Right atrium auricular region (tissue), 2 donors: ENCODE measurements at regions not wholly inside any gene's neighbourhood (a gene's known extent, or its start where the extent isn't known, plus 50 kb on each side); places are given as distances from the start of the nearest gene placed in this dataset.

Experiments used
- DNase-seq: peaks from one replicate; pipeline ENCODE4 v3.0.0-alpha.2; 2019; ENCODE audit warnings: low spot score
- H3K27ac ChIP-seq, 2 donors: fragments of 200-600 bp; sonication (generic); 1 replicate in 1 of 2; 2 replicates in 1 of 2; pipeline ENCODE4 v1.5.1; 2016 to 2019
- H3K27me3 ChIP-seq, 2 donors: fragments of 200-600 bp; sonication (generic); one replicate each; pipeline versions ENCODE4 v1.5.1 to v1.6.0; 2017 to 2019
- H3K36me3 ChIP-seq: fragments of 200-600 bp; sonication (generic); one replicate; pipeline ENCODE4 v1.5.1; 2016
- H3K4me1 ChIP-seq, 2 donors: fragments of 200-600 bp; sonication (generic); one replicate each; pipeline versions ENCODE4 v1.5.1 to v1.6.0; 2017 to 2019
- H3K4me3 ChIP-seq, 2 donors: fragments of 200-600 bp; sonication (generic); 1 replicate in 1 of 2; 2 replicates in 1 of 2; pipeline ENCODE4 v1.5.1; 2017 to 2019; ENCODE audit warnings: mild to moderate bottlenecking in 1 of 2, moderate library complexity in 1 of 2
- H3K9me3 ChIP-seq, 2 donors: fragments of 200-600 bp; sonication (generic); one replicate each; pipeline ENCODE4 v1.5.1; 2019
- TF ChIP-seq, protein P1 (sequence below), 2 donors: fragments of 200-600 bp; sonication (generic); IDR thresholded peaks; one replicate each; pipeline ENCODE4 v1.5.1; 2019; ENCODE audit warnings: antibody characterized with exemption in 2 of 2

DNA sequence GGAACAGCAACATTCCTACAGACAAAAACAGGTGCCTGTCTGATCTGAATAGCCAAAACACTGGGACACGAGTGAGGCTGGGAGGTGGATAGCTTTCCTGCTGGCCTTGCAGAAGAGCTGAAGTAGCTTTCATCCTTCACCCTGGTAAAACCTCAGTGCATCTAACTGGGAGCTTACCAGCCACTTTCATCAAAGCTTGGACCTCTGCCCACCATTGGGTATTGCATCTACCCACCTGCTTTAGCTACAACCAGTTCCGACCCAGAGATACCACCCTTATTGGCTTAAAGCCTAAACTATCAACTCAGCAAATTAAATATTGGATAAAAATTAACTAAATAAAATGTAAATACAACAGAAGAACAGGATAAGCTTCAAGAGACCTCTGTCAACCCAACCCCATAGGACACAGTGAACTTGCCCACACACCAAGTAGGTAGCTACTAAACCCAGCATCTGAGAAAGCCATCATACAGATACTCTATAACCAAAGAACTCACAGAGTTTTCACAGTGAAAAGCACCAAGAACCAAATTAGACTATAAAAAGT, 866.3 kb downstream of the FSCB start:
- DNase-seq, result no peak
- no peaks in the 10 kb centered on the region for H3K36me3 ChIP-seq
- H3K4me3 ChIP-seq, result no peak overlapping the region
- no peaks in the 10 kb centered on the region for H3K27me3 ChIP-seq
- no peak overlapping the region for H3K27ac ChIP-seq
- H3K9me3 ChIP-seq, result no peaks in the 10 kb centered on the region
- H3K4me1 ChIP-seq, result no peaks in the 10 kb centered on the region
- TF ChIP-seq, protein P1, sequence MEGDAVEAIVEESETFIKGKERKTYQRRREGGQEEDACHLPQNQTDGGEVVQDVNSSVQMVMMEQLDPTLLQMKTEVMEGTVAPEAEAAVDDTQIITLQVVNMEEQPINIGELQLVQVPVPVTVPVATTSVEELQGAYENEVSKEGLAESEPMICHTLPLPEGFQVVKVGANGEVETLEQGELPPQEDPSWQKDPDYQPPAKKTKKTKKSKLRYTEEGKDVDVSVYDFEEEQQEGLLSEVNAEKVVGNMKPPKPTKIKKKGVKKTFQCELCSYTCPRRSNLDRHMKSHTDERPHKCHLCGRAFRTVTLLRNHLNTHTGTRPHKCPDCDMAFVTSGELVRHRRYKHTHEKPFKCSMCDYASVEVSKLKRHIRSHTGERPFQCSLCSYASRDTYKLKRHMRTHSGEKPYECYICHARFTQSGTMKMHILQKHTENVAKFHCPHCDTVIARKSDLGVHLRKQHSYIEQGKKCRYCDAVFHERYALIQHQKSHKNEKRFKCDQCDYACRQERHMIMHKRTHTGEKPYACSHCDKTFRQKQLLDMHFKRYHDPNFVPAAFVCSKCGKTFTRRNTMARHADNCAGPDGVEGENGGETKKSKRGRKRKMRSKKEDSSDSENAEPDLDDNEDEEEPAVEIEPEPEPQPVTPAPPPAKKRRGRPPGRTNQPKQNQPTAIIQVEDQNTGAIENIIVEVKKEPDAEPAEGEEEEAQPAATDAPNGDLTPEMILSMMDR (IDR thresholded peaks at IDR 0.05), result no peak

DNA sequence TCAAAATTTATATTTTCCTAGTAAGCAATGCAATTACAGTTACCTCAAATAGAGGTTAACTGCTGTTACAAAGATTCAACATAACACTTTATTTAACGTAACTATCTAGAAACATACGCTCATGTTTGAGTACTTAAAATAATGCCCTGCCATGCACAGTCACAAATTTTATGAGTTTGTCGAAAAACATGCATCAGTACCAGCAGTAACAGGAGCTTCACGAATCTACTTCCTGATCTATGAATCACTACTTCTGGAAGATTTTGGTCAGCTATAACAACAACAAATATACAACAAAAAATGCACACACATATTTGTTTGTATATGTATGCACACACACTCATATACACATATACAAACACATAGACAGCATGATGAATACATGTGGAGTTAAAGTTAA, 881.8 kb downstream of the FSCB start:
- TF ChIP-seq, protein P1 (IDR thresholded peaks at IDR 0.05), result no peak
- H3K27me3 ChIP-seq, result no peaks in the 10 kb centered on the region
- H3K4me1 ChIP-seq, result no peaks in the 10 kb centered on the region
- DNase-seq, result no peak
- no peaks in the 10 kb centered on the region for H3K9me3 ChIP-seq
- no peak overlapping the region for H3K27ac ChIP-seq
- H3K36me3 ChIP-seq, result no peaks in the 10 kb centered on the region
- no peak overlapping the region for H3K4me3 ChIP-seq

DNA sequence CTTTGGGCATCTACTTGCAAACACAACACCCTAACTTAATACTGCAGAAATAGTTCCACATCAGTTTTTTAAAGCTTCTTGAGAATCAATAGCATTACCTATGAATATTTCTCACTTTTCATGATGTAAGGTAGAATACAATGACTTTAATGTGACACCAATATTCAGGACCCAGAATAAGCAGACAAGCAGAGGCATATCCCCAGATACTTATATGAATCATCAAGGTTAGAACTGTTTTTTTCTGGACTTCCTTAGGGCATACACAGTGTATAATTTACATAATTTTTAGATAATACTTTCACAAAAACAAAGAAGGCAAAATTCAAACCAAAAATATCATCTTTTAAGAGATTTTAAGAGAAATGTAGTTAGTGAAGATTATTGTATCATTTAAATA, 885.8 kb downstream of the FSCB start:
- no peak overlapping the region for H3K4me3 ChIP-seq
- DNase-seq, result no peak
- no peaks in the 10 kb centered on the region for H3K36me3 ChIP-seq
- H3K9me3 ChIP-seq, result no peaks in the 10 kb centered on the region
- no peaks in the 10 kb centered on the region for H3K4me1 ChIP-seq
- no peak overlapping the region for H3K27ac ChIP-seq
- TF ChIP-seq, protein P1 (IDR thresholded peaks at IDR 0.05), result no peak
- no peaks in the 10 kb centered on the region for H3K27me3 ChIP-seq

DNA sequence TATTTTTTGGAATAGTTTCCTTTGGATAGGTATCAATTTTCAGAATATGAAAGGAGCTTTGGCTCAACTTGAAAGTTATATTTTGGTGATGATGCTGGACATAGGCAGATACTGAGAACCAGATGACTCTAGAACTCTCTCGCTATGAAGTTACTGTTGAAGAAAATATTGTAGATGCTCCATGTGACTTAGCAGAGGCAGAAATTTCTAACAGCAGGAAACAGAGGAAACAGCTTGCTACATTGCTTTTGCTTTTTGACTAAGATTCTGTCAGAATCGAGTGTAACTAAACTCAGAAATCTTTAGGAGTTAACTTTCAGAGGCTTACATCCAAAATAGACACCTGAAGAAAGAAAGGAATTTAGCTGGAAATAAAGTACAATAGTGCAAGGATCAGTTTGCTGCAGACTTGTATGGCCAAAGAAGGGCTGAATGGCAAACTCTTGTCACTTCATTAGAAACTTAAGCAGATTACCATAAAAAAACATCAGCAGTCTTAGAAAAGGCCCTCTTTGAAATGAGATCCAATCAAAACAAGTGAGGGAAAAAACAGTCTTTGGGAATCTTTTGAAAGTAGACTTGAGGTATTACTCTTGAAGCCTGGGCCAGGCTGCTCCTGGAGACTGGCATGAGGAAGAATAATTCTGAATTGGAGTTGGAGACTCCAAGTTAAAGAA, 911.8 kb downstream of the FSCB start:
- no peak overlapping the region for H3K27ac ChIP-seq
- H3K27me3 ChIP-seq, result no peaks in the 10 kb centered on the region
- H3K4me1 ChIP-seq, result no peaks in the 10 kb centered on the region
- H3K36me3 ChIP-seq, result no peaks in the 10 kb centered on the region
- no peaks in the 10 kb centered on the region for H3K9me3 ChIP-seq
- TF ChIP-seq, protein P1 (IDR thresholded peaks at IDR 0.05), result no peak
- H3K4me3 ChIP-seq, result no peak overlapping the region
- DNase-seq, result no peak

DNA sequence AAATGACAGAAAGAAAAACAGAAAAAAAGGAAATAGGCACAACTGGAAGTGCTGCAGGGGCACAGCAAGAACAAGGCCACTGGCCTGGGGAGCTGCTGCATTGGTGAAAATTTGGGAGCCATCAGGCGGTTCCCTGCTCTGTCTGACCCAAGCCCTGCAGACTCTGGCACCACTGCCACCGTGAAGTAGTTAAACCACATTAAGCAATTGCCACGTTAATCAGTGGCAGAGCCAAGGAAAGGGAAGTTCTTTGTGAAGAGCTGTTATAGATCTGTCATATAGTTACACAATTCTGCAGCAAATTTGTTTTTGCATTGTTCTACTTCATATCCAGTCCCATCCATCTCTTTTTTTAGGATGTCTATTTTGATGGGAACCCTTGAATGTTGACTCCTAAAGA, 915.3 kb downstream of the FSCB start:
- H3K27me3 ChIP-seq, result no peaks in the 10 kb centered on the region
- H3K4me1 ChIP-seq, result no peaks in the 10 kb centered on the region
- H3K36me3 ChIP-seq, result no peaks in the 10 kb centered on the region
- H3K4me3 ChIP-seq, result no peak overlapping the region
- no peaks in the 10 kb centered on the region for H3K9me3 ChIP-seq
- DNase-seq, result no peak
- TF ChIP-seq, protein P1 (IDR thresholded peaks at IDR 0.05), result no peak
- H3K27ac ChIP-seq, result no peak overlapping the region

DNA sequence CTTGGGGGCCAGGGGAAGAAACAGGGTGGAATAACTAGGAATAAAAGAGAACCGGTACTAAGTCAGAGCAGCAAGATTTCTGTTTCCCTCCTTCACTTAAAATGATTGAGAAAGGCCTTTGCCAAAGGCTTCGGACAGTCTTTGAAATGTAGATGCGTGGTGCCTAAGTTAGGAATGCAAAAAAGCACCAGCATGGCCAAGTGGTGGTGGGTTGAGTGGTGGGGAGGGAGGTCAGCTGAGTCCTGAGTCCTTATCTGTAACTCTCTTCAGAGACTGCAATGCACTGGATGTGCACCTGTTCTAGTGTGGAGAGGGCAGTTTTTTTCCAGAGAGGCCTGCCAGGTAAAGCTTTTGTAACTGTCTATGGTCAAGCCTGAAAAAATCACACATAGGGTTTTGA, 919.9 kb downstream of the FSCB start:
- Histone ChIP-seq H3K4me1 (no peaks in the 10 kb centered on the region), H3K27ac (no peak overlapping the region), H3K36me3 (no peaks in the 10 kb centered on the region), H3K4me3 (no peak overlapping the region), H3K27me3 (no peaks in the 10 kb centered on the region), H3K9me3 (no peaks in the 10 kb centered on the region)
- no peak for DNase-seq
- TF ChIP-seq, protein P1 (IDR thresholded peaks at IDR 0.05), result no peak
